ENCODE measurements at regions not wholly inside any gene's neighbourhood (a gene's known extent, or its start where the extent isn't known, plus 50 kb on each side); places are given as distances from the start of the nearest gene placed in this dataset.

- no peak for DNase-seq (ENCODE audit: low read depth)
Measured at GRCh38 chr1:209400351-209401220, 182.9 kb upstream of the CAMK1G start.

DNA sequence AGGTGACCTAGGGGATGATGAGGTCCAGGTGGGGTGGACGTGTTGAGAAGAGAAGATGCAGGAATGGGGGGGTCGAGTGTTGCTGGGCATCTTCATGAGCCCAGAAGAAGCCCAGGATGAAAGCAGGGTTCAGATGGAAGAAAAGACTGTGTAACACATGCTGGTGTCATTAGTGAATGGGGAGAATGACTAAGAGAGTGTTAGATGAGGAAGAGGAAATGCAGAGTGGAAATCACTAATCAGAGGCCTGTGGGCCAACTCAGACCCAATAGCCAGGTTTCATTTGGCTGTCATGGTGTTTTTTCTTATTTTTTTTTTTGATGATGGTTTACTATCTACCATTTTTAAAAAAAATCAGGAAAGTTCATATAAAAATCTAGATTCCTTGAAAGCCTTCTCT, 180.8 kb upstream of the CAMK1G start:
- no peak for DNase-seq (ENCODE audit: low read depth)

DNA sequence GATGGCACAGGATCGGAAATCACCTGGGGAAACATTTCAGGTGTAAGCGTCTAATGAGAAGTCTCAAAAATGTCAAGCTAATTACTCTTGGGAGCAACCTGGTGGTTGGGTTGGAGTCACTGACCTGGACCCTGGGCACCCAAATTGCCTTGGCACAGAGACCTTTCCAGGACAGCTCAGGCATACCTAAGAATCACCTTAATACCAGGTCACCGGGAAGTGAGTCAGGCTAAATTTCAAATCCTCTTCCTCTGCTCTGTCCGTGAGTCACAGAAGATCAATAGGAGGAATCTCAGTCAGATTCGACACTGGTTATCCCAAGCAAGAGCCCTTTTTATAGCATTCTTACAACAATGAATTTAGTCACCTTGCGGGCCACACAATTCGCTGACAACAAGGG, 179.6 kb upstream of the CAMK1G start:
- DNase-seq (ENCODE audit: low read depth): no peak

DNA sequence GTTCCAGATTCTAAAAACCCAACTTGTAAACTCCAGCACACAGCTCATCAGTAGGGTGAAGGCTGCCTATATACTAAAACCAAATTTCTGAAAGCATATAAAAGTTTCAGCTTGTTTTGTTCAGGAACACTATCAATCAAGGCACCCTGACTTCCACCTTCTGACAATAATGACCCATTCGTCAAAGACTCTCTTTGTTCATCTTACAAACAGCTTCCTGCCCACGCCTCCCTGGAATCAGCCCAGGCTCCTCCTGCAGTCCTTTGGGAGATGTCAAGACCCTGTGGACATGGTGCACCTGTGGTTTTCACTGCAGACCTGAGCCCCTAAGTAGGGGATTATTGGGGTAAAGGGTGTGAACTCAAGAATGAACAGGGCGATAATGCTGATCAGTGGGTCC, 178.9 kb upstream of the CAMK1G start:
- no peak for DNase-seq (ENCODE audit: low read depth)

DNA sequence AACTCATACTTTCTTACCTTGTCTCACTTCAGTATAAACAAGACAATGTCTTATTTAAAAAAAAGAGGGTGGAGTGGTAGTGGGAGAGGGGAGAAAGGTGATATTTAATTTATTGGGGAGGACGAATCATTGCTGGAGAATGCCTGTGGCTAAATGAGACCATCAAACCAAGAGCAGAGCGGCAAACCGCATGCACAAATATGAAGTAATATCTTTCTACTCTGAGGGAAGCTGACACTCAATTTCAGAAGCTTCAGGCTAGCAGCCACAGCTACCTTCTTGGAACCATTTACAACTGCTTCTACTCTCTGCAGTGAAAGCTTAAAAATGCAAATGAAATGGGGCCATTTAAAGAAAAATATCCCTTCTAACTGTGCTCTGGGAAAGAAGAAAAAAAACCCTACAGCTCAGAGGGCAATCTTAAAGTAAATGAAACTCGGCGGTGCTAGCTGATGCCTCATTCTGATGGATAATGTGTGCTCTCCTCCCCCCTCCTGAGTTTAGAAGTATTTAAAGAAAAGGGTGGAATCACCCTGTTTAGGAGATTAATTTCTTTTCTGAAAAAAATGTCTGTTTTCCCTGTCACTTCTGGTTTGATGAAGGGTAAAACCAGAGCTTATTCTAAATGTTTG, 178.2 kb upstream of the CAMK1G start:
- DNase-seq (ENCODE audit: low read depth): no peak

DNA sequence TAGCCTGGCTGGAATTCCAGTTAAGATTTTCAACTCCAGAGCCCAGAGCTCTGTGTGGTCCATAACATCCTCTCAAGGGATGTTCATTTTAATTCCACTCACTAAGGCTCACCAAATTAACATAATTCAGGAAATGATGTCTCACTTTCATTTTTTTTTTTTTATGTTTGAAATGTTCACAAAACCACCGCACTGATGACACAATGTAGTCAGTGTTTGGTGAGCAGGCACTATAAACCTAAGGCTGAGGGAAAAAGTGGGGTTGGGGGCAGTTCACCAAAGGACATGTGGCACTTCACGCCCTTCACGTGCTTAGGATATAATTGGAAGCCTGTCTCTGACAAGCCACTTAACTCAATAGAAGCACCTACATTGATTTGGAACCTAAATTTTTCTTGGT, 177.3 kb upstream of the CAMK1G start:
- DNase-seq (ENCODE audit: low read depth): no peak

DNA sequence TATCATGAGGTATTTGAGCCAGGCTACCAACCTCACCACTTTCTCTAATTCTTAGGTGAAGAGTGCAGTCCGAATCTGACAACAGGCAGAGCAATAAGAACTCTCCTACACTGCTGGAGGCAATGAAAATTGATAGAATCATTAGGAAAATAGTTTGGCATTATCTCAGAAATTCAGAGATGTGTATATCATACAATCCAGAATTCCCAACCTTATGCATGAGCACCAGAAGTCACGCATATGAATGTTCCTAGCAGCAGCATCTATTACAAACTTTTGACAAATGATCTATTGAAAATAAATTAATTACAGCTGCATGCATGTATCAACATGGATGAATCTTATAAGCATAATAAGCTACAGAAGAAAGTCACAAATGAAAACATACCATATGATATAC, 176.9 kb upstream of the CAMK1G start:
- no peak for DNase-seq (ENCODE audit: low read depth)

DNA sequence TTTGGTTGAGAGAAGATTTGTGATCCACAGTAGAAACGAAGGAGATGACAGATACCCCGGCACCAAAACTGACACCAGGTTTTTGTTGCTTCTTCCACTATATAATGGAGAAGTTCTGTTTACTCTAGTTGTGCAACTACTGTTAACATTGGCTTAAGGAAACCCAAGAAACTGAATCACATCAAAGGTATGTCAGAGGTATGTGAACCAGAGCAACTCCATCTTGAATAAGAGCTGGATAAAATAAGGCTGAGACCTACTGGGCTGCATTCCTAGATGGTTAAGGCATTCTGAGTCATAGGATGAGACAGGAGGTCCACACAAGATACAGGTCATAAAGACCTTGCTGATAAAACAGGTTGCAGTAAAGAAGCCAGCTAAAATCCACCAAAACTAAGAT, 173.7 kb upstream of the CAMK1G start:
- no peak for DNase-seq (ENCODE audit: low read depth)

- DNase-seq (ENCODE audit: low read depth): no peak
Measured at GRCh38 chr1:209411491-209411929, 172.0 kb upstream of the CAMK1G start.

GRCh38 chr1:209412036-209412435, 171.5 kb upstream of the CAMK1G start:
- DNase-seq (ENCODE audit: low read depth): no peak

GRCh38 chr1:209412566-209412965, 170.9 kb upstream of the CAMK1G start:
- no peak for DNase-seq (ENCODE audit: low read depth)

- no peak for DNase-seq (ENCODE audit: low read depth)
Measured at GRCh38 chr1:209413062-209413461, 170.5 kb upstream of the CAMK1G start.

DNA sequence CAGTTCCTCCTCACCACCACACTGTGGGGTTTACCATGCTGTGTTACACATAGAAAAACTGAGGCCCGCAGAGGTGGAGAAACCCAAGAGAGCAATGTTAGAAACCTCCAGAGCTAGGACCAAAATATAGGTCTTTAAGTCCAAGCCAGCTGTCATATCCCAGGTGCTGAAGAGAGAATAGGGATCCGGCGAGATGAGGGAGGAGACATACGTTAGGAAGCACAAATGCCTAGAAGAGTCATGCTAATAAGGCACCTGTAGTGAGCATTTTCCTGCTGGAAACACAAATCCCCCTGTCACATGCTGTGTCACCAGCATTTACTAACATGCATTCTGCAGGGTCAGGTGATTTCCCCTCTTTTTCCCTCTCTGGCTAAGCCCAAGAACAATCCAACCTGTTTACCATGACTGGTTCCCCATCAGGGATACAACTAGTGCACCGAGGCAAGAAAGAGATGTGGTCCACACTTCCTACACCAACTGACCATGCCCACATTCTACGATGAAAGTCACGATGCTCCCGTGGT, 168.6 kb upstream of the CAMK1G start:
- no peak for DNase-seq (ENCODE audit: low read depth)

GRCh38 chr1:209416039-209416438, 167.5 kb upstream of the CAMK1G start:
- no peak for DNase-seq (ENCODE audit: low read depth)

DNA sequence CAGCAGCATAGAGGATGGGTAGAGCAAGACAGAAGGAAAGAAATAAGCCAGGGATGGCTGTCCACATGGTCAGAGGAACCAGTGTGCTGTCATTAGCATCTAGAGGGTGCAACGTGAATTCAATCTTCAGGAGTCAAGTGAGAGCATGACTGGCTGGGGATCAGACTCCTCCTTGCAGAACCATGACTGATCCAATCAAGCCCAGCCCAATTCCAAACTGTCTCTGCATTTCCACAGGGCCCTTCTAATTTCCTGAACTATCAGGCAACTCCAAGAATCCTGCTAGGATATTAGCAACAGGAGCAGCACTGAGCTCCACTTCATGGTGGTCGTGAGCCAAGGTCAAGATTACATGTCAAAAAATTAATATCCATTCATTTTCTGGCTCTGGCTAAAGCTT, 166.8 kb upstream of the CAMK1G start:
- DNase-seq (ENCODE audit: low read depth): no peak

DNA sequence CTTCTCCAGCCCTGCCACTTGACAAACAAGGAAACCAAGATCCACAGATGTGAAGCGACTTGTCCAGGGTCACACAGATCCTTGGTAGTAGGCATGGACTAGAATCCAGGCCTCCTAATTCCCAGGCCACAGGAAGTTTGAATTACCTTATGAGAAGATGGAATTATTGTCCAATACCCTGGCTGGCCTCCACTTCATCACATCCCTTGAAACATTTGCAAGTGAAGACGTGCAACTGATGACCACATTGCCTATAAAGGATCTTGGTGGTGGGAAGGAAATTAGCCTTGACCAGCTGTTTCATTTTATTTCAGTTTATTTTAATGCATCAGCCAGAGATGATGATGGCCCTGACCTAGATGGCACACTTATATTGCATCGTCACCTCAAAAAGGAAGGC, 165.8 kb upstream of the CAMK1G start:
- DNase-seq (ENCODE audit: low read depth): no peak

DNA sequence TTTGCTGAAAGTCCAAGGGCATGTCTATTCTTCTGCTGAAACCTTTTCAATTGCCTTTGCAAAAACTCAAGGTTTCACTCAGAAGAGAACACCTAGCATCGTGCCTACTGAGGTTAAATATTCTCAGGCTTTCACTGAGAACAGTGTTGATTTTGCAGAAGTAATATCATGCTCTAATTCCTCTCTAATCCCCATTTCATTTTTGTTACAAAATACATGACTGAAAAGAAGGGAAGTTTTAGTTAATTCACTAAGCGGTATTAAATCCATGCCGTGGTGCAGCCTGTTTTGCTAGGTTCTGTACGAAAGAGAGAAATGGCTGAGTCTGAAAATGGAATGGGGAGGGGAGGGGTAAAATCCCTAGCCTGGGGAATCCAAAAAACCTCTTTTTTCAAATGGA, 163.2 kb upstream of the CAMK1G start:
- no peak for DNase-seq (ENCODE audit: low read depth)

DNA sequence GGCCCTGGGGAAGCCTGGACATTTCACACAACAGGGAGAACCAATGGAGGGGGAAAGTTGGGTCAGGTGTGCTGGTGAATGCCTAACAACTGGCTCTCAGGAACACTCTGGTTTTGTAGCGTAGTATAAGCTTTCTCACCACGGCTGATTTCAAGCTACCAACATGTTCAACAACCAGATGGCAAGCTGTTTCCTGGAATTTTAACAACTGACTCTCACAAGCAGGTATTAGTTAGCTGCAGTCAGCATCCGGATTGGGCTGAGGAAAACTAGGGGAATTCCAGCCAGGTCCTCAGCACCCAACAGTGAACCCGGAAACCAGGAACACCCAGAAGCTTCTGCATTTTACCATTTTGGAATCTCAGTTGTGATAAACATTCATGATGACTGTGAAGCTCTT, 162.3 kb upstream of the CAMK1G start:
- no peak for DNase-seq (ENCODE audit: low read depth)

- no peak for DNase-seq (ENCODE audit: low read depth)
Measured at GRCh38 chr1:209421978-209422680, 161.4 kb upstream of the CAMK1G start.

DNA sequence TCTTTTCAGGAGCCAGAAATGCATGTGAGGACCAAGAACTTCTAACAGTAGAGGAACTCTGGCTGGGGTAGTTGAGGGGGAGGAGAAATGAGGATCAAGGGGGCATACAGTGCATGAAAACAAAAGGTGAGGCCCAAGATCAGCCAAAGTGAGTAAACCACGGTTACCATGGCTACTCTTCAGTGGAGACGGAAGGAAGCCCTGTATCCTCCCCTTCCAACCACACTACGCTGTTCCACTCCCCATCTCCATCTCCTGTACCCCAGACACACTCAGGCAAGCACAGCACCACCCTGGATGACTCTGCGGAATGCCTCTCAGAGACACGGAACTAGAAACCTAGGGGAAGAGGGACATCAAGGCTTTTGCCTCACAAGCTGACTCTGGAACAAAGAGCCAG, 157.6 kb upstream of the CAMK1G start:
- DNase-seq (ENCODE audit: low read depth): no peak

GRCh38 chr1:209427277-209427676, 156.2 kb upstream of the CAMK1G start:
- DNase-seq (ENCODE audit: low read depth): no peak

DNA sequence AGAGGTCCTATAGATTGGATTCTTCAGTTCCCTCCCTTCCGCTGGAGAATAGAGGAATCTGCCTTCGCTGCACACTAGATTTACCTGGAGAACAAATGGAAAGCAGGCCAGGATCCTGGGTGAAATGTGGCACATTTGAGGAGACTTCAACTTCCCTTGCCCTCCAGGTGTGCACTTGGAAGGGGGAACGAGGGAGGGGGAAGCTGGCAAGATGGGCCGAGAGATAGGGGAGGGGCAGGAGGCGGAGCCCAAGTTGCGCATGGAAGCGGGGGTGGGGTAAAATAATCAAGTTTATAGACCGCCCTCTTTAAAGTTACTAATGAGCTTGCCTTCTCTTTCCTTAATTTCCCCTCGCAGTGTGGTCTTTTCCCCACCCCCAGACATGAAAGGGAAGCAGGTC, 155.7 kb upstream of the CAMK1G start:
- no peak for DNase-seq (ENCODE audit: low read depth)

Data from CMK (cell line).